Ureter (tissue), 1 donor: ENCODE measurements at regions not wholly inside any gene's neighbourhood (a gene's known extent, or its start where the extent isn't known, plus 50 kb on each side); places are given as distances from the start of the nearest gene placed in this dataset.

Experiments
- DNase-seq: peaks from one replicate; pipeline ENCODE4 v3.0.0-alpha.2; 2020; ENCODE audit warnings: low spot score
- donor health status: DM: yes; HTN: yes; CAD: no.

- no peak for DNase-seq
These were observed 264.7 kb downstream of the IRS2 start for GRCh38 chr13:109521719-109522118.

GRCh38 chr13:109517517-109517916, 268.9 kb downstream of the IRS2 start:
- DNase-seq, result no peak

GRCh38 chr13:109516186-109516585, 270.2 kb downstream of the IRS2 start:
- DNase-seq, result no peak

- no peak for DNase-seq
These were observed 276.4 kb downstream of the IRS2 start for GRCh38 chr13:109510013-109510412.

GRCh38 chr13:109509154-109509900, 277.1 kb downstream of the IRS2 start:
- no peak for DNase-seq

GRCh38 chr13:109500146-109500773, 286.1 kb downstream of the IRS2 start:
- DNase-seq, result no peak

GRCh38 chr13:109497917-109498316, 288.5 kb downstream of the IRS2 start:
- DNase-seq, result no peak

- DNase-seq, result no peak
These were observed 290.2 kb downstream of the IRS2 start for GRCh38 chr13:109496216-109496615.

GRCh38 chr13:109494925-109495369, 291.4 kb downstream of the IRS2 start:
- DNase-seq, result no peak

GRCh38 chr13:109485136-109485794, 301.1 kb downstream of the IRS2 start:
- DNase-seq, result no peak

GRCh38 chr13:109483284-109483683, 303.1 kb downstream of the IRS2 start:
- DNase-seq, result no peak

GRCh38 chr13:109481040-109481439, 305.3 kb downstream of the IRS2 start:
- no peak for DNase-seq

GRCh38 chr13:109480011-109480955, 306.1 kb downstream of the IRS2 start:
- DNase-seq, result no peak

- no peak for DNase-seq
These were observed 306.8 kb downstream of the IRS2 start for GRCh38 chr13:109479534-109479933.

- DNase-seq, result no peak
These were observed 310.4 kb downstream of the IRS2 start for GRCh38 chr13:109476001-109476400.

- DNase-seq, result no peak
These were observed 318.3 kb downstream of the IRS2 start for GRCh38 chr13:109468123-109468522.

GRCh38 chr13:109465148-109465547, 321.2 kb downstream of the IRS2 start:
- no peak for DNase-seq

- no peak for DNase-seq
These were observed 332.0 kb downstream of the IRS2 start for GRCh38 chr13:109454167-109454917.

GRCh38 chr13:109451726-109452125, 334.7 kb downstream of the IRS2 start:
- no peak for DNase-seq

- DNase-seq, result no peak
These were observed 337.8 kb downstream of the IRS2 start for GRCh38 chr13:109448629-109449028.

GRCh38 chr13:109447667-109448066, 338.7 kb downstream of the IRS2 start:
- no peak for DNase-seq
